Duodenal mucosa (tissue), 2 donors: ENCODE measurements at regions not wholly inside any gene's neighbourhood (a gene's known extent, or its start where the extent isn't known, plus 50 kb on each side); places are given as distances from the start of the nearest gene placed in this dataset.

Source experiments
- H3K27ac ChIP-seq: one replicate; pipeline ENCODE4 v1.7.0; 2013; ENCODE audit warnings: low read depth, low read length
- H3K27me3 ChIP-seq, 2 donors: one replicate each; pipeline ENCODE4 v1.7.0; 2013; ENCODE audit warnings: low read length in 2 of 2, control low read depth in 1 of 2; ENCODE audit not compliant: insufficient read depth in 2 of 2, control insufficient read depth in 1 of 2
- H3K36me3 ChIP-seq, 2 donors: one replicate each; pipeline ENCODE4 v1.7.0; 2013; ENCODE audit warnings: low read length in 2 of 2, control low read depth in 1 of 2; ENCODE audit not compliant: insufficient read depth in 2 of 2, control insufficient read depth in 1 of 2
- H3K4me1 ChIP-seq, 2 donors: one replicate each; pipeline ENCODE4 v1.7.0; 2013; ENCODE audit warnings: low read length in 2 of 2, control low read depth in 1 of 2; ENCODE audit not compliant: insufficient read depth in 2 of 2, control insufficient read depth in 1 of 2
- H3K4me3 ChIP-seq, 2 donors: one replicate each; pipeline ENCODE4 v1.7.0; 2013; ENCODE audit warnings: low read length in 2 of 2, low read depth in 1 of 2
- H3K9ac ChIP-seq, 2 donors: one replicate each; pipeline ENCODE4 v1.7.0; 2013; ENCODE audit warnings: low read length in 2 of 2, low read depth in 1 of 2
- H3K9me3 ChIP-seq, 2 donors: one replicate each; pipeline ENCODE4 v1.7.0; 2013; ENCODE audit warnings: low read length in 2 of 2, control low read depth in 1 of 2; ENCODE audit not compliant: control insufficient read depth in 1 of 2

- peaks cover 6 to 16% of the 10 kb centered on the region in 2 donors for H3K4me1 ChIP-seq
- H3K27me3 ChIP-seq: no peaks in the 10 kb centered on the region
- H3K9ac ChIP-seq: no peak overlapping the region
- no peaks in the 10 kb centered on the region for H3K9me3 ChIP-seq
- no peak overlapping the region for H3K27ac ChIP-seq
- H3K36me3 ChIP-seq: no peaks in the 10 kb centered on the region
- no peak overlapping the region for H3K4me3 ChIP-seq
Measured at GRCh38 chr13:44292545-44292944, 81.1 kb upstream of the SERP2 start.

- peaks cover 3 to 8% of the 10 kb centered on the region in 2 donors for H3K4me1 ChIP-seq
- H3K4me3 ChIP-seq: no peak overlapping the region
- H3K27ac ChIP-seq: peak overlapping the region; percentile 32
- no peaks in the 10 kb centered on the region for H3K9me3 ChIP-seq
- H3K27me3 ChIP-seq: no peaks in the 10 kb centered on the region
- no peak overlapping the region for H3K9ac ChIP-seq
- H3K36me3 ChIP-seq: no peaks in the 10 kb centered on the region
Measured at GRCh38 chr13:44293374-44293773, 80.2 kb upstream of the SERP2 start.

- no peaks in the 10 kb centered on the region for H3K36me3 ChIP-seq
- H3K27ac ChIP-seq: peak overlapping the region; percentile 32
- no peaks in the 10 kb centered on the region for H3K27me3 ChIP-seq
- H3K9me3 ChIP-seq: no peaks in the 10 kb centered on the region
- peaks cover 0 to 5% of the 10 kb centered on the region in 2 donors for H3K4me1 ChIP-seq
- H3K9ac ChIP-seq: no peak overlapping the region
- no peak overlapping the region for H3K4me3 ChIP-seq
Measured at GRCh38 chr13:44293908-44294735, 79.5 kb upstream of the SERP2 start.

GRCh38 chr13:44294876-44295275 is 78.7 kb upstream of the SERP2 start:
- Histone ChIP-seq H3K4me1 (peaks cover 0 to 5% of the 10 kb centered on the region in 2 donors), H3K4me3 (no peak overlapping the region), H3K9ac (no peak overlapping the region), H3K27ac (no peak overlapping the region), H3K27me3 (no peaks in the 10 kb centered on the region), H3K36me3 (no peaks in the 10 kb centered on the region), H3K9me3 (no peaks in the 10 kb centered on the region)

- Histone ChIP-seq H3K27me3 (no peaks in the 10 kb centered on the region), H3K4me1 (peaks cover 5 to 23% of the 10 kb centered on the region in 2 donors), H3K36me3 (no peaks in the 10 kb centered on the region), H3K4me3 (no peak overlapping the region), H3K27ac (no peak overlapping the region), H3K9me3 (no peaks in the 10 kb centered on the region), H3K9ac (no peak overlapping the region)
Measured at GRCh38 chr13:44296856-44297255, 76.8 kb upstream of the SERP2 start.

- Histone ChIP-seq H3K4me3 (no peak overlapping the region), H3K9me3 (no peaks in the 10 kb centered on the region), H3K36me3 (no peaks in the 10 kb centered on the region), H3K4me1 (peaks cover 5 to 21% of the 10 kb centered on the region in 2 donors), H3K27me3 (no peaks in the 10 kb centered on the region), H3K27ac (no peak overlapping the region), H3K9ac (no peak overlapping the region)
Measured at GRCh38 chr13:44298314-44298713, 75.3 kb upstream of the SERP2 start.

- no peak overlapping the region for H3K27ac ChIP-seq
- no peaks in the 10 kb centered on the region for H3K9me3 ChIP-seq
- H3K9ac ChIP-seq: no peak overlapping the region
- no peaks in the 10 kb centered on the region for H3K36me3 ChIP-seq
- H3K27me3 ChIP-seq: no peaks in the 10 kb centered on the region
- peaks cover 5 to 18% of the 10 kb centered on the region in 2 donors for H3K4me1 ChIP-seq
- no peak overlapping the region for H3K4me3 ChIP-seq
Measured at GRCh38 chr13:44299152-44299943, 74.3 kb upstream of the SERP2 start.

GRCh38 chr13:44300895-44301638 is 72.6 kb upstream of the SERP2 start:
- H3K36me3 ChIP-seq: no peaks in the 10 kb centered on the region
- H3K4me1 ChIP-seq: peaks cover 5 to 23% of the 10 kb centered on the region in 2 donors
- no peak overlapping the region for H3K27ac ChIP-seq
- no peaks in the 10 kb centered on the region for H3K27me3 ChIP-seq
- no peaks in the 10 kb centered on the region for H3K9me3 ChIP-seq
- H3K4me3 ChIP-seq: no peak overlapping the region
- H3K9ac ChIP-seq: no peak overlapping the region

GRCh38 chr13:44301639-44302015 is 72.0 kb upstream of the SERP2 start:
- H3K9ac ChIP-seq: no peak overlapping the region
- no peak overlapping the region for H3K27ac ChIP-seq
- peaks cover 8 to 29% of the 10 kb centered on the region in 2 donors for H3K4me1 ChIP-seq
- H3K4me3 ChIP-seq: no peak overlapping the region
- no peaks in the 10 kb centered on the region for H3K27me3 ChIP-seq
- H3K36me3 ChIP-seq: no peaks in the 10 kb centered on the region
- H3K9me3 ChIP-seq: no peaks in the 10 kb centered on the region

- H3K9ac ChIP-seq: no peak overlapping the region
- H3K27me3 ChIP-seq: no peaks in the 10 kb centered on the region
- no peaks in the 10 kb centered on the region for H3K9me3 ChIP-seq
- H3K4me1 ChIP-seq: peaks cover 10 to 32% of the 10 kb centered on the region in 2 donors
- no peaks in the 10 kb centered on the region for H3K36me3 ChIP-seq
- no peak overlapping the region for H3K4me3 ChIP-seq
- no peak overlapping the region for H3K27ac ChIP-seq
Measured at GRCh38 chr13:44302233-44302632, 71.4 kb upstream of the SERP2 start.
